PC-3 (cell line): ENCODE measurements at regions not wholly inside any gene's neighbourhood (a gene's known extent, or its start where the extent isn't known, plus 50 kb on each side); places are given as distances from the start of the nearest gene placed in this dataset.

Experiments used
- ATAC-seq: fragments of 200-7000 bp; cut with Tn5 transposase; 2 replicates; pipeline ENCODE4 v1.9.1; 2020; ENCODE audit warnings: mild to moderate bottlenecking, moderate library complexity
- BruUV-seq: library from RNA; stranded (reverse); fragments of 400-500 nt; replicated peaks from 2 replicates; lab custom pipeline; 2021; lab: Mats Ljungman, UMichigan
- CTCF ChIA-PET: fragments of 300-600 bp; sonication (Branson Sonifier 250); formaldehyde crosslinking; loops from one replicate; lab custom pipeline; 2022; ENCODE audit warnings: antibody characterized with exemption; lab: Charles Lee
- POLR2A ChIA-PET: fragments of 300-600 bp; sonication (Branson Sonifier 250); formaldehyde crosslinking; loops from one replicate; lab custom pipeline; 2022; ENCODE audit warnings: antibody characterized with exemption; ENCODE audit not compliant: unreplicated experiment; lab: Charles Lee
- DNase-seq: peaks from one replicate; pipeline ENCODE4 v3.0.0-alpha.2; 2015
- H2AFZ ChIP-seq: fragments of 300-600 bp; sonication (generic); 2 replicates; pipeline ENCODE4 v1.6.0; 2016; ENCODE audit warnings: antibody characterized with exemption, low read length
- H3F3A ChIP-seq: fragments of 300-600 bp; sonication (generic); one replicate; pipeline ENCODE4 v1.6.0; 2017; ENCODE audit warnings: antibody characterized with exemption, low read length, control low read depth, mild to moderate bottlenecking; ENCODE audit not compliant: unreplicated experiment
- H3K27ac ChIP-seq: fragments of 300-600 bp; sonication (generic); 2 replicates; pipeline ENCODE4 v1.5.1; 2016; ENCODE audit warnings: mild to moderate bottlenecking, low read length
- H3K27me3 ChIP-seq: fragments of 300-600 bp; sonication (generic); 2 replicates; pipeline ENCODE4 v1.6.1; 2016; ENCODE audit warnings: low read length, mixed read lengths
- H3K36me3 ChIP-seq: fragments of 300-600 bp; sonication (generic); 2 replicates; pipeline ENCODE4 v1.6.1; 2016; ENCODE audit warnings: low read depth, mixed run types, low read length, mixed read lengths
- H3K4me1 ChIP-seq: fragments of 300-600 bp; sonication (generic); 2 replicates; pipeline ENCODE4 v1.5.1; 2016; ENCODE audit warnings: low read length; ENCODE audit not compliant: insufficient read depth
- H3K4me2 ChIP-seq: fragments of 300-600 bp; sonication (generic); 2 replicates; pipeline ENCODE4 v1.6.0; 2016; ENCODE audit warnings: low read length
- H3K4me3 ChIP-seq: fragments of 300-600 bp; sonication (generic); 2 replicates; pipeline ENCODE4 v1.5.1; 2016; ENCODE audit warnings: mild to moderate bottlenecking, low read length, mixed read lengths
- H3K79me2 ChIP-seq: fragments of 300-600 bp; sonication (generic); 2 replicates; pipeline ENCODE4 v1.6.1; 2017; ENCODE audit warnings: low read length, mixed read lengths
- H3K9ac ChIP-seq: fragments of 300-600 bp; sonication (generic); 2 replicates; pipeline ENCODE4 v1.6.0; 2016; ENCODE audit warnings: mild to moderate bottlenecking, low read length
- H3K9me2 ChIP-seq: fragments of 300-600 bp; sonication (generic); replicated peaks from 2 replicates; pipeline ENCODE4 v1.6.1; 2016; ENCODE audit warnings: mixed run types, low read length, mixed read lengths
- H3K9me3 ChIP-seq: fragments of 300-600 bp; sonication (generic); 2 replicates; pipeline ENCODE4 v1.6.1; 2016; ENCODE audit warnings: low read length, mixed read lengths
- H4K20me1 ChIP-seq: fragments of 300-600 bp; sonication (generic); 2 replicates; pipeline ENCODE4 v1.6.1; 2016; ENCODE audit warnings: low read length, mixed read lengths
- EZH2 ChIP-seq: fragments of 300-600 bp; sonication (generic); IDR thresholded peaks from one replicate; pipeline ENCODE4 v1.6.1; 2017; ENCODE audit warnings: antibody characterized with exemption, mild to moderate bottlenecking, low read length; ENCODE audit not compliant: unreplicated experiment
- EZH2phosphoT487 ChIP-seq: fragments of 300-600 bp; sonication (generic); IDR thresholded peaks from 2 replicates; pipeline ENCODE4 v1.6.1; 2018; ENCODE audit warnings: mild to moderate bottlenecking, antibody characterized with exemption, low read length, borderline replicate concordance
- intact Hi-C: fragments of 100-400 bp; cut with micrococcal nuclease; formaldehyde crosslinking; loops from 2 replicates; pipeline ENCODE4 v1.9.0; 2023
- TF ChIP-seq, protein P1 (sequence below): fragments of 300-600 bp; sonication (generic); conservative IDR thresholded peaks from 2 replicates; pipeline ENCODE4 v1.5.1; 2017; ENCODE audit warnings: antibody characterized with exemption, low read depth, mild to moderate bottlenecking, low read length

DNA sequence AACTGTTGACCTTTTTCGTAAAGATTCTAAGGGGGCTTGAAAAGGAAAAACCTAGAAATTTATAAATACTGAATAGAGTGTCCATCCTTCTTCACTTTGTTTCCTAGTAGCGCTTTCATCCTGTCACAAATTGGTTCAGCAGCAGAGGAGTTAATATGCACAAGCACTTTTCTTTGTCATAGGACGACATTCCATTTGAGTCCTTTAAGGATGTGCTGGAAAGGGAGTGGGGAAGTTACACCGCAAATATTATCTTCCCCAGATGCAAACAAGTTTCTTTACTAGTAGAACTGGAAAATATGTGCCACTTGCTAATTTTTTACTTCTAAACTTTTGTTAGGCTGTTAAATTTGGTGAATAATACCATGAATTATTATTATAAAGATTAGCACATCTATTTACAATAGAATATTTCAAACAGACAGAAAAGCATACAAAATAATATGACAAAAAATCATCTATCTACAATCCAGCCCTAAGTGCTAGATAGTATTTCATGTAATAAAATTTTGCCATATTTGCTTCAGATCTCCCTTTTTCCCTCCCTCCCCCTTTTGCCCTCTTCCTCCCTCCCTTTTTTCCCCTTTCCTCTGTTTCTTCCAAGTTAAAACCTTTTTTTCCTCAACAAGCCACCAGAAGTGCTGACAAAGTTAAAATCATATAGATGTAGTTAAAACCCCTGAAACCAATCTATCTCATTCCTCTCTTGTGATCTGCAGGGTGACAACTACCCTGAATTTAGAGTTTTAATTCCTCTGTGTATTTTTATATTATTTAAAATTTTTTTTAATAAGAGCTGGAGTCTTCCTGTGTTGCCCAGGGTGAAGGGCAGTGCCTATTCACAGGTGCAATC is 50.5 kb upstream of the MAP4K3 start:
- peak overlapping the region; percentile 57 for H3K9ac ChIP-seq
- no peak overlapping the region; the same call in 1 of the 2 replicates for H3K4me3 ChIP-seq
- POLR2A ChIA-PET: interaction anchor here (0.6 kb wide), 1 partner anchor 170 kb away, joined by 3 read pairs; no protein-coding TSS in a partner anchor
- TF ChIP-seq, protein P1, sequence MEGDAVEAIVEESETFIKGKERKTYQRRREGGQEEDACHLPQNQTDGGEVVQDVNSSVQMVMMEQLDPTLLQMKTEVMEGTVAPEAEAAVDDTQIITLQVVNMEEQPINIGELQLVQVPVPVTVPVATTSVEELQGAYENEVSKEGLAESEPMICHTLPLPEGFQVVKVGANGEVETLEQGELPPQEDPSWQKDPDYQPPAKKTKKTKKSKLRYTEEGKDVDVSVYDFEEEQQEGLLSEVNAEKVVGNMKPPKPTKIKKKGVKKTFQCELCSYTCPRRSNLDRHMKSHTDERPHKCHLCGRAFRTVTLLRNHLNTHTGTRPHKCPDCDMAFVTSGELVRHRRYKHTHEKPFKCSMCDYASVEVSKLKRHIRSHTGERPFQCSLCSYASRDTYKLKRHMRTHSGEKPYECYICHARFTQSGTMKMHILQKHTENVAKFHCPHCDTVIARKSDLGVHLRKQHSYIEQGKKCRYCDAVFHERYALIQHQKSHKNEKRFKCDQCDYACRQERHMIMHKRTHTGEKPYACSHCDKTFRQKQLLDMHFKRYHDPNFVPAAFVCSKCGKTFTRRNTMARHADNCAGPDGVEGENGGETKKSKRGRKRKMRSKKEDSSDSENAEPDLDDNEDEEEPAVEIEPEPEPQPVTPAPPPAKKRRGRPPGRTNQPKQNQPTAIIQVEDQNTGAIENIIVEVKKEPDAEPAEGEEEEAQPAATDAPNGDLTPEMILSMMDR: no peak
- no peak for TF ChIP-seq EZH2
- no peak for TF ChIP-seq EZH2phosphoT487
- peaks cover 53% of the 10 kb centered on the region for H3K4me1 ChIP-seq
- H2AFZ ChIP-seq: no peak overlapping the region
- no peaks in the 10 kb centered on the region for H3K27me3 ChIP-seq
- peak overlapping the region; percentile 87 for H3K27ac ChIP-seq
- no peaks in the 10 kb centered on the region for H3K79me2 ChIP-seq
- H3K36me3 ChIP-seq: no peaks in the 10 kb centered on the region
- TSS peak; percentile 36 for BruUV-seq
- no peaks in the 10 kb centered on the region for H3K9me2 ChIP-seq
- peaks cover 7% of the 10 kb centered on the region for H3F3A ChIP-seq
- H3K4me2 ChIP-seq: peak overlapping the region; percentile 59
- H3K9me3 ChIP-seq: no peaks in the 10 kb centered on the region
- DNase-seq (peak; percentile 74), ATAC-seq (peak; percentile 36)
- intact Hi-C loops: loop anchor here (1.0 kb wide), 2 partner anchors 39 to 50 kb away; partner anchors contain the start of gene MAP4K3
- CTCF ChIA-PET: interaction anchor here (1.0 kb wide), 1 partner anchor 108 kb away, joined by 4 read pairs; no protein-coding TSS in a partner anchor
- H4K20me1 ChIP-seq: no peaks in the 10 kb centered on the region

DNA sequence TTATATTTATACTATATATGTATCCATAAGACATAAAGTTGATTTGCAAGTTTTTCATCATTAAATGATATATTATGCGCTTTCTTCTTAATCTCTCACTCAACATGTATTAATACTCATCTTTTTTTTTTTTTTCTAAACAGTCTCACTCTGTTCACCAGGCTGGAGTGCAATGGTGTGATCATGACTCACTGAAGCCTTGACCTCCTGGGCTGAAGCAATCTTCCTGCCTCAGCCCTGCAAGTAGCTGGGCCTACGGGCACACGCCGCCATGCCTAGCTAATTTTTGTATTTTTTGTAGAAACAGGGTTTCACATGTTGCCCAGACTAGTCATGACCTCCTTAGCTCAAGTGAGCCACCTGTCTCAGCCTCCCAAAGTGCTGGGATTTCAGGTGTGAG is 51.4 kb upstream of the MAP4K3 start:
- peak; percentile 29 for ATAC-seq
- Histone ChIP-seq H2AFZ (peak overlapping the region; percentile 53; the same call in 1 of the 2 replicates), H3K27me3 (no peaks in the 10 kb centered on the region), H3K9me3 (no peaks in the 10 kb centered on the region), H3K9me2 (no peaks in the 10 kb centered on the region), H4K20me1 (no peaks in the 10 kb centered on the region), H3K79me2 (no peaks in the 10 kb centered on the region), H3K36me3 (no peaks in the 10 kb centered on the region), H3K4me3 (no peak overlapping the region), H3K27ac (peak overlapping the region; percentile 87), H3K9ac (peak overlapping the region; percentile 57), H3K4me1 (peaks cover 61% of the 10 kb centered on the region), H3F3A (peaks cover 11% of the 10 kb centered on the region), H3K4me2 (0 out of 2 replicates have a peak overlapping the region, but pooled peaks have one; percentile 59)
- no TSS peak for BruUV-seq
- TF ChIP-seq EZH2phosphoT487 (no peak), EZH2 (no peak)
- TF ChIP-seq, protein P1: no peak
- DNase-seq: peak; percentile 78
- intact Hi-C loops: no loop called here
- POLR2A ChIA-PET: no interaction called here
- CTCF ChIA-PET: interaction anchor here (0.7 kb wide), 1 partner anchor 410 kb away, joined by 5 read pairs; no protein-coding TSS in a partner anchor
